GM06990 (cell line): ENCODE measurements at regions not wholly inside any gene's neighbourhood (a gene's known extent, or its start where the extent isn't known, plus 50 kb on each side); places are given as distances from the start of the nearest gene placed in this dataset.

Experiments used
- DNase-seq: peaks from one replicate; pipeline ENCODE4 v3.0.0-alpha.2; 2011; ENCODE audit not compliant: insufficient read length; ENCODE audit errors: extremely low read depth
- H3K27me3 ChIP-seq: replicated peaks from 2 replicates; pipeline ENCODE4 v1.6.0; 2011; ENCODE audit warnings: low read length; ENCODE audit not compliant: control insufficient read depth, insufficient read depth
- H3K36me3 ChIP-seq: 2 replicates; pipeline ENCODE4 v1.5.1; 2011; ENCODE audit warnings: low read length; ENCODE audit not compliant: control insufficient read depth, insufficient read depth
- H3K4me3 ChIP-seq: replicated peaks from 2 replicates; pipeline ENCODE4 v1.5.1; 2011; ENCODE audit warnings: low read depth, mild to moderate bottlenecking, control low read depth, low read length
- CTCF ChIP-seq: IDR thresholded peaks from 2 replicates; pipeline ENCODE4 v1.5.1; 2011; ENCODE audit warnings: low read length, control low read depth, mild to moderate bottlenecking, inconsistent platforms; ENCODE audit not compliant: insufficient read depth, poor library complexity, severe bottlenecking

GRCh38 chr13:40407567-40407966, 258.9 kb downstream of the FOXO1 start:
- Histone ChIP-seq H3K36me3 (no peaks in the 10 kb centered on the region), H3K27me3 (no peaks in the 10 kb centered on the region), H3K4me3 (no peak overlapping the region)
- no peak for TF ChIP-seq CTCF
- no peak for DNase-seq

GRCh38 chr13:40408602-40409001, 257.8 kb downstream of the FOXO1 start:
- no peak for DNase-seq

GRCh38 chr13:40409278-40409677, 257.2 kb downstream of the FOXO1 start:
- no peak for TF ChIP-seq CTCF
- Histone ChIP-seq H3K4me3 (no peak overlapping the region), H3K36me3 (no peaks in the 10 kb centered on the region)

More at GRCh38 chr13:40408602-40409001, 257.8 kb downstream of the FOXO1 start:
- Histone ChIP-seq H3K36me3 (no peaks in the 10 kb centered on the region), H3K4me3 (no peak overlapping the region), H3K27me3 (no peaks in the 10 kb centered on the region)
- no peak for TF ChIP-seq CTCF

GRCh38 chr13:40410315-40410714, 256.1 kb downstream of the FOXO1 start:
- no peak for DNase-seq
- no peaks in the 10 kb centered on the region for H3K36me3 ChIP-seq
- no peak overlapping the region for H3K4me3 ChIP-seq
- TF ChIP-seq CTCF, result no peak
- no peaks in the 10 kb centered on the region for H3K27me3 ChIP-seq

More at GRCh38 chr13:40409278-40409677, 257.2 kb downstream of the FOXO1 start:
- no peaks in the 10 kb centered on the region for H3K27me3 ChIP-seq
- no peak for DNase-seq

GRCh38 chr13:40420160-40420740, 246.2 kb downstream of the FOXO1 start:
- no peaks in the 10 kb centered on the region for H3K27me3 ChIP-seq
- no peak for DNase-seq
- no peaks in the 10 kb centered on the region for H3K36me3 ChIP-seq
- H3K4me3 ChIP-seq, result no peak overlapping the region
- TF ChIP-seq CTCF, result no peak
